OCI-LY3 (cell line): ENCODE measurements at regions not wholly inside any gene's neighbourhood (a gene's known extent, or its start where the extent isn't known, plus 50 kb on each side); places are given as distances from the start of the nearest gene placed in this dataset.

Experiments
- H2AFZ ChIP-seq: fragments of 200-600, 300-600 bp; shearing (Covaris generic); 2 replicates; pipeline ENCODE4 v1.6.0; 2014; ENCODE audit warnings: antibody characterized with exemption, low read depth, low read length
- H3K27ac ChIP-seq: fragments of 200-600, 300-600 bp; sonication (generic); 2 replicates; pipeline ENCODE4 v1.5.1; 2014; ENCODE audit warnings: mild to moderate bottlenecking, low read length, moderate library complexity, mixed read lengths
- H3K27me3 ChIP-seq: fragments of 200-600, 300-600 bp; sonication (generic); 2 replicates; pipeline ENCODE4 v1.6.1; 2014; ENCODE audit warnings: low read depth, low read length, mixed read lengths
- H3K36me3 ChIP-seq: fragments of 200-600, 300-600 bp; sonication (generic); replicated peaks from 2 replicates; pipeline ENCODE3; 2014; ENCODE audit warnings: low read depth, low read length, mixed read lengths
- H3K4me1 ChIP-seq: fragments of 300-600, 200-600 bp; sonication (generic); 2 replicates; pipeline ENCODE4 v1.6.1; 2014; ENCODE audit warnings: low read length, mixed read lengths
- H3K4me2 ChIP-seq: fragments of 200-600, 300-600 bp; sonication (generic); 2 replicates; pipeline ENCODE4 v1.6.1; 2014; ENCODE audit warnings: low read length, mixed read lengths
- H3K4me3 ChIP-seq: fragments of 300-600, 200-600 bp; sonication (generic); 2 replicates; pipeline ENCODE4 v1.5.1; 2014; ENCODE audit warnings: antibody characterized with exemption, mild to moderate bottlenecking, low read length, moderate library complexity
- H3K79me2 ChIP-seq: fragments of 300-600, 200-600 bp; shearing (Covaris generic); 2 replicates; pipeline ENCODE4 v1.6.1; 2014; ENCODE audit warnings: mild to moderate bottlenecking, low read length, mixed read lengths
- H3K9ac ChIP-seq: fragments of 300-600, 200-600 bp; shearing (Covaris generic); 2 replicates; pipeline ENCODE4 v1.6.0; 2014; ENCODE audit warnings: mild to moderate bottlenecking, low read length, moderate library complexity
- H3K9me3 ChIP-seq: fragments of 200-600, 300-600 bp; shearing (Covaris generic); 2 replicates; pipeline ENCODE4 v1.6.1; 2014; ENCODE audit warnings: low read length, mixed read lengths; ENCODE audit not compliant: insufficient read depth
- H4K20me1 ChIP-seq: fragments of 200-600, 300-600 bp; sonication (generic); 2 replicates; pipeline ENCODE4 v1.6.1; 2016; ENCODE audit warnings: low read length, mixed read lengths; ENCODE audit not compliant: insufficient read depth
- EZH2phosphoT487 ChIP-seq: fragments of 200-600 bp; shearing (Covaris generic); IDR thresholded peaks from 2 replicates; pipeline ENCODE4 v1.6.1; 2018; ENCODE audit warnings: antibody characterized with exemption, mixed run types, low read depth
- TF ChIP-seq, protein P1 (sequence below): fragments of 200-600, 300-600 bp; sonication (generic); IDR thresholded peaks from 2 replicates; pipeline ENCODE4 v1.5.1; 2014; ENCODE audit warnings: antibody characterized with exemption, low read length, low read depth

DNA sequence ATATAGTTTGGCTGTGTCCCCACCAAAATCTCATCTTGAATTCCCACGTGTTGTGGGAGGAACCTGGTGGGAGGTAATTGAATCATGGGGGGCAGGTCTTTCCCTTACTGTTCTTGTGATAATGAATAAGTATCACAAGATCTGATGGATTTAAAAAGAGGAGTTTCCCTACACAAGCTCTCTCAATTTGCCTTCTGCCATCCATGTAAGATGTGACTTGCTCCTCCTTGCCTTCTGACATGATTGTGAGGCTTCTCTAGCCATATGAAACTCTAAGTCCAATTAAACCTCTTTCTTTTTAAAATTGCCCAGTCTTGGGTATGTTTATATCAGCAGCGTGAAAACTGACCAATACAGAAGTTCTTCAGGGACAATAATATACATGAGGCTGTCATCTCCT is 425.1 kb downstream of the PABPC4L start:
- H3K4me2 ChIP-seq, result no peak overlapping the region
- H2AFZ ChIP-seq, result no peak overlapping the region
- no peaks in the 10 kb centered on the region for H3K79me2 ChIP-seq
- H3K9me3 ChIP-seq, result no peaks in the 10 kb centered on the region
- H3K4me3 ChIP-seq, result no peak overlapping the region
- H3K27me3 ChIP-seq, result no peaks in the 10 kb centered on the region
- no peaks in the 10 kb centered on the region for H3K36me3 ChIP-seq
- H4K20me1 ChIP-seq, result no peaks in the 10 kb centered on the region
- H3K9ac ChIP-seq, result no peak overlapping the region
- no peak overlapping the region for H3K27ac ChIP-seq
- no peaks in the 10 kb centered on the region for H3K4me1 ChIP-seq
- no peak for TF ChIP-seq EZH2phosphoT487
- TF ChIP-seq, protein P1, sequence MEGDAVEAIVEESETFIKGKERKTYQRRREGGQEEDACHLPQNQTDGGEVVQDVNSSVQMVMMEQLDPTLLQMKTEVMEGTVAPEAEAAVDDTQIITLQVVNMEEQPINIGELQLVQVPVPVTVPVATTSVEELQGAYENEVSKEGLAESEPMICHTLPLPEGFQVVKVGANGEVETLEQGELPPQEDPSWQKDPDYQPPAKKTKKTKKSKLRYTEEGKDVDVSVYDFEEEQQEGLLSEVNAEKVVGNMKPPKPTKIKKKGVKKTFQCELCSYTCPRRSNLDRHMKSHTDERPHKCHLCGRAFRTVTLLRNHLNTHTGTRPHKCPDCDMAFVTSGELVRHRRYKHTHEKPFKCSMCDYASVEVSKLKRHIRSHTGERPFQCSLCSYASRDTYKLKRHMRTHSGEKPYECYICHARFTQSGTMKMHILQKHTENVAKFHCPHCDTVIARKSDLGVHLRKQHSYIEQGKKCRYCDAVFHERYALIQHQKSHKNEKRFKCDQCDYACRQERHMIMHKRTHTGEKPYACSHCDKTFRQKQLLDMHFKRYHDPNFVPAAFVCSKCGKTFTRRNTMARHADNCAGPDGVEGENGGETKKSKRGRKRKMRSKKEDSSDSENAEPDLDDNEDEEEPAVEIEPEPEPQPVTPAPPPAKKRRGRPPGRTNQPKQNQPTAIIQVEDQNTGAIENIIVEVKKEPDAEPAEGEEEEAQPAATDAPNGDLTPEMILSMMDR, result no peak

DNA sequence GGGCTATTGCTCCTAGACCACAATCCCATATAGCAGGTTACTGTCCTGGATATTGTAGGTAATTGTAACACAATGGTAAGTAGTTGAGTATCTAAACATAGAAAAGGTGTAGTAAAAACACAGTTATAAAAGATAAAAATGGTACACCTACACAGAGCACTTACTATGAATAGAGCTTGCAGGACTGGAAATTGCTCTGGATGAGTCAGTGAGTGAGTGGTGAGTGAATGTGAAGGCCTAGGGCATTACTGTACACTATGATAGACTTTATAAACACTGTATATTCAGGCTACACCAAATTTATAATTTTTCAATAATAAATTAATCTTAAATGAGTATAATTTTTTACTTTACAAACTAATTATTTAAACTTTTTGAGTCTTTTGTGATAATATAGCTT is 425.7 kb downstream of the PABPC4L start:
- Histone ChIP-seq H3K9ac (no peak overlapping the region), H3K4me3 (no peak overlapping the region), H3K27me3 (no peaks in the 10 kb centered on the region), H2AFZ (no peak overlapping the region), H3K4me1 (no peaks in the 10 kb centered on the region), H3K4me2 (no peak overlapping the region), H3K79me2 (no peaks in the 10 kb centered on the region), H3K36me3 (no peaks in the 10 kb centered on the region), H3K27ac (no peak overlapping the region), H3K9me3 (no peaks in the 10 kb centered on the region), H4K20me1 (no peaks in the 10 kb centered on the region)
- no peak for TF ChIP-seq EZH2phosphoT487
- TF ChIP-seq, protein P1, result no peak

DNA sequence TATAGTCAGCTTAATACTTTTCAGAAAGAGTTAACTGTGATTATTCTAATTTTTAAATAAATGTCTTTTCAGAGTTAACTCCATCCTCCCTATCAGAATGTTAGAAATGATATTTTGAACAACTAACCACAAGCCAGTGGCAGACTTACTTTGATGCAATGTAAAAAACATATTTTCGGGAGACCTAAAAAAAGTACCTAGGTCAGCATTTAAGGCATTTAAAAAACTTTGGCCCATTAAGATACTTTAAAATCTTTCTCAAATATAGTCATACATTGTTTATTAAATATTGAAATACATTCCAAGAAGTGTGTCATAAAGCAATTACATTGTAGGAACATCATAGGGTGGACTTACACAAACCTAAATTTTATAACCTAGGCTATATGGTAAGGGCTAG is 426.1 kb downstream of the PABPC4L start:
- Histone ChIP-seq H3K4me2 (no peak overlapping the region), H3K4me1 (no peaks in the 10 kb centered on the region), H4K20me1 (no peaks in the 10 kb centered on the region), H3K36me3 (no peaks in the 10 kb centered on the region), H2AFZ (no peak overlapping the region), H3K79me2 (no peaks in the 10 kb centered on the region), H3K9ac (no peak overlapping the region), H3K9me3 (no peaks in the 10 kb centered on the region), H3K27me3 (no peaks in the 10 kb centered on the region), H3K27ac (no peak overlapping the region), H3K4me3 (no peak overlapping the region)
- TF ChIP-seq, protein P1, result no peak
- no peak for TF ChIP-seq EZH2phosphoT487

DNA sequence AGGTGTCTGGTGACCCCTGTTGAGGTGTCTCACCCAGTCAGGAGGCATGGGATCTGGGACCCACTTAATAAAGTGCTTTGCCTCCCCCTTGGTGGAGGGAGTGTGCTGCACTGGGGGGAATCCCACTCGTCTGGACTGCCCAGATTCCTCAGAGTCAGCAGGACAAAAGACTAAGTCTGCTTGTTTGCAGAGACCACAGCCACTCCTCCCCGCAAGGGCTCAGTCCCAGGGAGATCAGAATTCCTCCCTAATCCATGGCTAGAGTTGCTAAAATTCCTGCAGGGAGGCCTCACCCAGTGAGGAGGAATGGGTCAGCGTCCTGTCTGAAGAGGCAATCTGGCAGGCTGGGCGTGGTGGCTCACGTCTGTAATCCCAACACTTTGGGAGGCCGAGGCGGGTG is 442.2 kb downstream of the PABPC4L start:
- H3K79me2 ChIP-seq, result no peaks in the 10 kb centered on the region
- H3K36me3 ChIP-seq, result no peaks in the 10 kb centered on the region
- no peaks in the 10 kb centered on the region for H3K9me3 ChIP-seq
- no peak overlapping the region for H3K4me3 ChIP-seq
- H2AFZ ChIP-seq, result no peak overlapping the region
- H3K4me1 ChIP-seq, result no peaks in the 10 kb centered on the region
- no peak overlapping the region for H3K9ac ChIP-seq
- no peak overlapping the region for H3K4me2 ChIP-seq
- H3K27ac ChIP-seq, result no peak overlapping the region
- H4K20me1 ChIP-seq, result no peaks in the 10 kb centered on the region
- TF ChIP-seq, protein P1, result no peak
- TF ChIP-seq EZH2phosphoT487, result no peak
- no peaks in the 10 kb centered on the region for H3K27me3 ChIP-seq
